Ammon's horn (tissue), 1 donor: ENCODE measurements at regions not wholly inside any gene's neighbourhood (a gene's known extent, or its start where the extent isn't known, plus 50 kb on each side); places are given as distances from the start of the nearest gene placed in this dataset.

ENCODE experiments used
- DNase-seq: peaks from one replicate; pipeline ENCODE4 v3.0.0-alpha.2; 2016; ENCODE audit warnings: low spot score

DNA sequence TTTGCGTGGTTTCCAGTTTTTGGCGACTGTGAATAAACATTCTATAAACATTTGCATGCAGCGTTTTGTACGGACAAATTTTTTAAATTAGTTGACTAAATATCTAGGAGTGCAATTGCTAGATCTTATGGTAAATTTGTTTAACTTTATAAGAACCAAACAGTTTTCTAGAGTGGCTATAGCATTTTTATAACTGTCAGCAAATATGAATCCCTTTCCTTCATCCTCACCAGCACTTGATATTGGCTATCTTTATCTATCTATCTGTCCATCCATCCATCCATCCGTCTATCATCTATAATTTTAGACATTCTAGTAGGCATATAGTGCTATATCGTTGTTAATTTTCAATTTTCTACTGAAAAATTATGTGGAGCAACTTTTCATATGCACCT is 158.4 kb upstream of the CHRNA7 start:
- DNase-seq, result no peak

DNA sequence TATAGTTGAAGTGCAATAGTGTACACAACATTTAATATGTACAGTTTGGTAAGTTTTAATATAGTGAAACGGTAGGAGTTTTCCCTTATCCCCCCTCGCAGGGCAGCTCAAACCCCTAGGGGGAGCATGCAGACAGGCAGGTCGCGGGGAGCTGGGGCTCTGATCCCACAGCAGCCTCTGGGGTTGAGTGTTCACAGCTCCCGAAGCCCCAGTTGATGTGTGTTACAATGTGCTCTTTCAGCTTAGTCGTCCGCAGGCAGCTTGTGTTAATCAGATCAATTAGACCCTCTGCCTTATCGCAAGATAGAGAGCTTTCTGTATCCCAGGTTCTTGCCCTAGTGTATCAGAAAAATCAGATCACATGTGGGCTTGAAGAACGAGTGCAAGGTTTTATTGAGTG is 143.1 kb upstream of the CHRNA7 start:
- DNase-seq, result no peak

DNA sequence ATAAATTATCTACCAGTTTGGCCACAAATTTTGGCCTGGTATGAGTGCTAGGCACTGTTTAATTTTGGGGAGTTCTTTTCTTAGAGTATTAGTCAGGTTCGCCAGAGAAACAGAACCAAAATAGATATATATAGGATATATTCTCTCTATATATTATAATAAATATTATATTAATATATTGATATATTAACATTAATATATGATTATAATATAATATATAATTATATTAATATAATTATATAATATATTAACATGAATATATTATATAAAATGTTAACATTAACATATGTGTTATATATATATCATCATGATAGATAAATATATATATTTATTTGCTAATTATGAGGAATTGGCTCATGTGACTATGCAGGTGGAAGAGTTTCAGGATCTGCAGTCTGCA is 137.8 kb upstream of the CHRNA7 start:
- DNase-seq, result no peak

- DNase-seq, result no peak
Observed at GRCh38 chr15:31893780-31894179, 136.5 kb upstream of the CHRNA7 start.

DNA sequence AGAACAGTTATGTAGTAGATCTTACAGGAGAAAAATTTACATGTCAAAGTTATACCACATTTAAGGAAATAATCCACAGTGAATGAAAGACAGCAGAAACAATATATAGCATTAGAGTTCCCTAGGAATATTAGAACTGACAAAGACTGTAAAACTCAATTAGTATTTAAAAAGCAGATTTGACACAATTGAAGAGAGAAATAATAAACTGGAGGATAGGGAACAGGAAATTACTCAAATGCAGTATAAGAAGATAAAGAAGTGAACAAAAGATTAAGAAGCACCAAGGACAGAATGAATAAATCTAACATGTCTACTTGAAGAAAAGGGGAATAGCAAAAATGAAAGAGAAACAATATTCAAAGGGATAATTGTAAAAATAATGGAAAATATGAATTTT is 132.6 kb upstream of the CHRNA7 start:
- DNase-seq, result no peak

GRCh38 chr15:31901501-31901900 is 128.8 kb upstream of the CHRNA7 start:
- no peak for DNase-seq

- no peak for DNase-seq
Observed at GRCh38 chr15:31905054-31905453, 125.3 kb upstream of the CHRNA7 start.

DNA sequence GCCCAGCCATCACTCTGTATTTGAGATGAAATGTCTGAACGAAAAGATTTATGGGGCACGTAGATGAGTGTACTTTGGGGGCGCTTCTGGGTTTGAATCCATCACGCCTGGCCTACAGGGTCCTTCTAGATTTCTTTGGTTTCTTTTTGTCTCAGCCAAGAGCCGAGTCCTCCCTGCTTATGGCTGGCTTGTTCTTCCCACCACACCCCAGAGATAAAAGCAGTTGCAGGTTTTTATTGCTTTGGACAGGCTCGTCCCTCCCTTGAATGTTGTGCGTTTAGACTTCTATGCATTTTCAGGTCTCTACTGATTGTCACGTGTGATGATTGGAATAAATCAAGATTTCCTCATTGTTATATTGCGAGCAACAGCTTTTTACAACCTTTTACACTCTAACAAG is 104.8 kb upstream of the CHRNA7 start:
- no peak for DNase-seq

- no peak for DNase-seq
Observed at GRCh38 chr15:31930967-31931366, 99.3 kb upstream of the CHRNA7 start.

GRCh38 chr15:31932576-31932975 is 97.7 kb upstream of the CHRNA7 start:
- no peak for DNase-seq

DNA sequence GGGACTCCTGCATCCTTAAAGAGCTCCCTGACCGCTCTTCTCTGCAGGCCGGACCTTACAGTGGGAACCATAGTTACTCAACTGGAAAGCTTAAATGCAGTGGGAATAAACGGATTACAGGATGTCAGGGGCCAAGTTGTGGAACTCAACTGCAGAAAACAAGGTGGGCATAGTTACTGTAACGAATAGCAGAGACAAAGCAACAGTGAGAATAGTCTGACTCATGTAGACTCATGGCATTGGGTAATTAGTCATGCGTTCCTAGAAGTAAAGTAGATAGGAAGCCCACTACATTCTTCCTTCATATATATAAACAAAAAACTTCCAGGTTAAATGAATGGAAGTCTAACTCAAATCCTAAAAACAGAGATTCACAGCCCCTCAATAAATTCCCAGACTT is 95.5 kb upstream of the CHRNA7 start:
- no peak for DNase-seq

GRCh38 chr15:31953478-31953877 is 76.8 kb upstream of the CHRNA7 start:
- no peak for DNase-seq

- peak; percentile 77 for DNase-seq
Observed at GRCh38 chr15:31954374-31955172, 75.7 kb upstream of the CHRNA7 start.

GRCh38 chr15:31955734-31956133 is 74.6 kb upstream of the CHRNA7 start:
- no peak for DNase-seq

DNA sequence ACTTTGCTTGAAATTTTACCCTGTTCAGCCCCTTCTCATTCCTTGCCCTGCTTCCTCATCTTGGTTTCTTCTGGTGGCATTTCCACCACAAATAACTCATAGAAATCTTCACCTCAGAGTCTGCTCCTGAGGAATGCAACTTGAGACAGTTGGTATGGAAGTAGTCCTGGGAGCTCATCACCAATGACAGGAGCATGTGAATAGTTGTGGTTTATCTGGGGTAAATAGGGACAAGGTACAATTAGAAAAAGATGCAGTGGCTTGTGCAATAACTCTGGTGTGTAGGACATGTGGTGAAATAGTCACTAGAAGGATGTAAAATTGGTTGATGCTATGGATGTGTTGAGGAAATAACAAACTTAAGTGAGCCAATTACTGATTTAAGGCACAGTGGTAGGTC is 72.7 kb upstream of the CHRNA7 start:
- no peak for DNase-seq

GRCh38 chr15:31964586-31965307 is 65.6 kb upstream of the CHRNA7 start:
- DNase-seq, result no peak

GRCh38 chr15:31970007-31970406 is 60.3 kb upstream of the CHRNA7 start:
- DNase-seq, result no peak

DNA sequence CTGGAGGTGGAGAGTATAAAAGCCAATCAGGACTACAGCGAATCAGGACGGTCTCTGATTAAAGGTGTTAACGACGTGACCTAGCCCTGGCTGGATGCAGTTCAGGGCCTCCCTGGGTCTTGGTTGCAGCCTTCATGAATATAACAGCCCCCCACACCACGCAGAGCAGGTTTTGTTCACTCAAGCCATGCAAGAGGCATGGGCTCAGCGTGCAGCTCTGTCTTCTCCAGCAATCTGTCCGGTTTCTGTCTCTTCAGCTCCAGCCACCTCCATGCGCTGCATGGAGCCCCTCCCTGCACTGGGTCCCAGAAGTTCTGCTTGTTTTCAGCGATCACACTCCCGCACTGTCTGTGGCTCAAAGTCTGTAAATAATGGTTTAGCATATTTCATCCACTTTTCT is 57.1 kb upstream of the CHRNA7 start:
- DNase-seq, result no peak

DNA sequence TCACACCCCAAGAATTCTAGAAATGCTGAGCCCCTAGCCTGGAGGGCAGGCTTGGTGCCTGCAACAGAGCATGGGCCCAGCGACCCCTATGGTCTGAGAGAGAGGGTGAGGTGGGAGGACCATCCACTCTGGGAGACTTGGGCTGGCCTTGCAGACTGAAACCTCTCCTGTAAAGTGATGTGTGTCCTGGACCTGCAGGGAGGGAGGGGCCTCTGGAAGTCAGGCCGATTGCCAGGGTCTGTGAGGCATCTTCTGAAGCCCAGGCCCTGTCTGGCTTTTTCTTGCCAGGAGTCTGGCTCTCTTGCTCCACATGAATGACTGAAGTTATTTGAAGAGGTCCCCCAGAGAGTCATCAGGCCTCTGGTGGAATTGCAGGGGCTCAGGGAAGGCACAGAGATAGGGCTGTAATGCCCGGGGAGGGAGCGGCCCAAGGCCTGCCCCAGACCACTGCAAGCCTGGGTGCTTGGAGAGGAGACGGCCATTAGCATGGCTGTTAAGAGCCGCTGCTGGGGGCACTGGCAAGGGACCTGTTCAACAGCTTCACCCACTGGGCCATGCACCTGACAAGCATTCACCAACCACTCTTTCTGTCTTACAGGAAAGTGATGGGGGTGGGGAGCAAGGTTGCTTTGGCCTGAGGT is 56.0 kb upstream of the CHRNA7 start:
- DNase-seq, result no peak

GRCh38 chr15:31974855-31975829 is 55.2 kb upstream of the CHRNA7 start:
- peak; percentile 75 for DNase-seq

- no peak for DNase-seq
Observed at GRCh38 chr15:31975830-31976229, 54.5 kb upstream of the CHRNA7 start.

GRCh38 chr15:31977138-31977537 is 53.2 kb upstream of the CHRNA7 start:
- DNase-seq, result no peak
